ENCODE measurements at regions not wholly inside any gene's neighbourhood (a gene's known extent, or its start where the extent isn't known, plus 50 kb on each side); places are given as distances from the start of the nearest gene placed in this dataset.

DNA sequence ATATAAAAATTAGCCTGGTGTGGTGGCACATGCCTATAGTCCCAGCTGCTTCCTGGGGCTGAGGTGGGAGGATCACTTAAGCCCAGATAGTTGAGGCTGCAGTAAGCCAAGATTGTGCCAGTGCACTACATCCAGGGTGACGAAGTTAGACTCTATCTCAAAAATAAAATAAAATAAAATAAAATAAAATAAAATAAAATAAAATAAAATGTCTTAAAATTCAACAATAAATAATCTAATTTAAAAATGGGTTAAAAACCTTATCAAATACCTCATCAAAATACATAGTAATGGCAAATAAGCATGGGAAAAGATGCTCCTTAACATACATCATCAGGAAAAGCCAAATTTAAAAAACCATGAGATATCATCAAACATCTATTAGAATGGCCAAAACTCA lies 760.2 kb upstream of the AGA start:
- Histone ChIP-seq H3K18ac (ENCODE audit: low read length) (no peak overlapping the region), H2BK120ac (ENCODE audit: low read depth, low read length) (no peak overlapping the region), H3K27me3 (ENCODE audit: control insufficient read depth in 3 of 3, insufficient read depth in 3 of 3, low read depth in 1 of 3, low read length in 3 of 3) (no peaks in the 10 kb centered on the region), H3K9ac (ENCODE audit: low read depth, low read length, poor library complexity) (no peak overlapping the region), H3K4me3 (ENCODE audit: low read length in 2 of 2) (no peak overlapping the region), H3K14ac (ENCODE audit: low read length) (no peak overlapping the region), H3K36me3 (replicated peaks in 1 of 2; ENCODE audit: control insufficient read depth in 2 of 2, insufficient read depth in 2 of 2, low read length in 2 of 2) (no peaks in the 10 kb centered on the region), H4K91ac (ENCODE audit: low read depth, low read length, poor library complexity) (no peak overlapping the region), H2BK15ac (ENCODE audit: low read length) (no peak overlapping the region), H3K79me1 (ENCODE audit: low read depth, low read length) (no peaks in the 10 kb centered on the region), H4K8ac (ENCODE audit: low read depth, low read length) (no peak overlapping the region), H3K4me2 (ENCODE audit: insufficient read depth, low read length, poor library complexity, severe bottlenecking) (no peak overlapping the region), H2AFZ (ENCODE audit: low read length) (no peak overlapping the region), H3K4ac (ENCODE audit: low read length) (no peak overlapping the region), H2BK5ac (ENCODE audit: low read length) (no peak overlapping the region), H3K23ac (ENCODE audit: low read depth, low read length, poor library complexity) (no peak overlapping the region), H3K27ac (replicated peaks; ENCODE audit: low read length) (no peak overlapping the region), H3K9me3 (replicated peaks in 1 of 2; ENCODE audit: control insufficient read depth in 2 of 2, insufficient read depth in 1 of 2, low read depth in 1 of 2, low read length in 2 of 2) (no peaks in the 10 kb centered on the region), H3K4me1 (ENCODE audit: control insufficient read depth in 2 of 2, insufficient read depth in 1 of 2, low read depth in 1 of 2, low read length in 2 of 2) (no peaks in the 10 kb centered on the region), H2BK12ac (ENCODE audit: low read length) (no peak overlapping the region), H2AK5ac (ENCODE audit: low read depth, low read length) (no peak overlapping the region)
- no CpG with 5 or more reads among the region's 1 CpG for WGBS, 2 donors (ENCODE audit: extremely low coverage in 2 of 2, insufficient read length in 2 of 2, insufficient replicate concordance in 1 of 2)
- DNase-seq (ENCODE audit: low spot score): no peak

DNA sequence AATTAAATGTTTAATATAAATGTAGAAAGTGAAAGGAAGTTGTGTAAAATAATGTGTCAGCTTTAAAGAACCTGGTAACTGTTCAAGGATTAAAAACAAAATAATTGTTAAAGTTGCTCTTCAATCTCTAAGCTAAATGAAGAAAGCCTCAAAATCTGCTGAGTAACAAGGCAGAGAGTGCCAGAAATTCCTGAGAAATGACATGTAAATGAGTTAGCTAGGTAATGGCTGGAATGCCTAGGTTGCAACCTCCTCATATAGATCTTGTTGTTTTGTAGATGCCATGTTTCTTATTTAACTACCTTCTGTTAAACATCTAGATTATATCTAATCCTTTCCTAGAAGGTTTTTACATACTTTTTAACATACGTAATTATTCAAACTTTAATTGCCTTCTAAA lies 763.6 kb upstream of the AGA start:
- Histone ChIP-seq H3K79me1 (ENCODE audit: low read depth, low read length) (no peaks in the 10 kb centered on the region), H3K36me3 (replicated peaks in 1 of 2; ENCODE audit: control insufficient read depth in 2 of 2, insufficient read depth in 2 of 2, low read length in 2 of 2) (no peaks in the 10 kb centered on the region), H2BK12ac (ENCODE audit: low read length) (no peak overlapping the region), H4K8ac (ENCODE audit: low read depth, low read length) (no peak overlapping the region), H3K4me1 (ENCODE audit: control insufficient read depth in 2 of 2, insufficient read depth in 1 of 2, low read depth in 1 of 2, low read length in 2 of 2) (no peaks in the 10 kb centered on the region), H2BK15ac (ENCODE audit: low read length) (no peak overlapping the region), H2AFZ (ENCODE audit: low read length) (no peak overlapping the region), H2AK5ac (ENCODE audit: low read depth, low read length) (no peak overlapping the region), H3K4ac (ENCODE audit: low read length) (no peak overlapping the region), H3K23ac (ENCODE audit: low read depth, low read length, poor library complexity) (no peak overlapping the region), H3K4me3 (ENCODE audit: low read length in 2 of 2) (no peak overlapping the region), H2BK5ac (ENCODE audit: low read length) (no peak overlapping the region), H3K14ac (ENCODE audit: low read length) (no peak overlapping the region), H3K27ac (replicated peaks; ENCODE audit: low read length) (no peak overlapping the region), H3K27me3 (ENCODE audit: control insufficient read depth in 3 of 3, insufficient read depth in 3 of 3, low read depth in 1 of 3, low read length in 3 of 3) (no peaks in the 10 kb centered on the region), H3K9ac (ENCODE audit: low read depth, low read length, poor library complexity) (no peak overlapping the region), H4K91ac (ENCODE audit: low read depth, low read length, poor library complexity) (no peak overlapping the region), H2BK120ac (ENCODE audit: low read depth, low read length) (no peak overlapping the region), H3K9me3 (replicated peaks in 1 of 2; ENCODE audit: control insufficient read depth in 2 of 2, insufficient read depth in 1 of 2, low read depth in 1 of 2, low read length in 2 of 2) (no peaks in the 10 kb centered on the region), H3K4me2 (ENCODE audit: insufficient read depth, low read length, poor library complexity, severe bottlenecking) (no peak overlapping the region), H3K18ac (ENCODE audit: low read length) (no peak overlapping the region)
- DNase-seq (ENCODE audit: low spot score): no peak
- no CpG with 5 or more reads among the region's 1 CpG for WGBS, 2 donors (ENCODE audit: extremely low coverage in 2 of 2, insufficient read length in 2 of 2, insufficient replicate concordance in 1 of 2)

DNA sequence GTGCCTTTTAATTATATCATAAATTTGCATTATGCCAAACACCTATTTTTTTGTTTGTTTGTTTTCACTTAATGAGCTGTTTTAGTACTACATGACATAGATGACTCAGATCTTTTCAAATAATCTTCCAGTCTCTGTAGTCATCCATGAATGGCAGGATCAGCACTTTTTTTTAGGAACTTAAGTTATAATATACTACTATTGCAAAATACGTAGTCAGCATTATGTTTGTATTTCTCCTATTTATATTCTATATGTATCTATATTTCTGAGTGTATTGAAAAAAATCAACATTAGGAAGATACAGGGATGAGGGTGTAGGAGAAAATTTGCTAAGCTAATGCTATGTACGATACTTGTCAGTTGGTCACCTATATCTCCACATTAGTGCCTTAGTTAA lies 773.1 kb upstream of the AGA start:
- H3K27me3 ChIP-seq (ENCODE audit: control insufficient read depth in 3 of 3, insufficient read depth in 3 of 3, low read depth in 1 of 3, low read length in 3 of 3): no peaks in the 10 kb centered on the region
- WGBS, 2 donors (ENCODE audit: extremely low coverage in 2 of 2, insufficient read length in 2 of 2, insufficient replicate concordance in 1 of 2): no CpG with 5 or more reads among the region's 2 CpGs
- no peak overlapping the region for H4K91ac ChIP-seq (ENCODE audit: low read depth, low read length, poor library complexity)
- no peak overlapping the region for H3K9ac ChIP-seq (ENCODE audit: low read depth, low read length, poor library complexity)
- no peak overlapping the region for H3K4ac ChIP-seq (ENCODE audit: low read length)
- no peak overlapping the region for H3K27ac ChIP-seq (replicated peaks; ENCODE audit: low read length)
- H2AFZ ChIP-seq (ENCODE audit: low read length): no peak overlapping the region
- H2AK5ac ChIP-seq (ENCODE audit: low read depth, low read length): no peak overlapping the region
- no peak overlapping the region for H2BK15ac ChIP-seq (ENCODE audit: low read length)
- H3K9me3 ChIP-seq (replicated peaks in 1 of 2; ENCODE audit: control insufficient read depth in 2 of 2, insufficient read depth in 1 of 2, low read depth in 1 of 2, low read length in 2 of 2): no peaks in the 10 kb centered on the region
- no peak for DNase-seq (ENCODE audit: low spot score)
- no peak overlapping the region for H4K8ac ChIP-seq (ENCODE audit: low read depth, low read length)
- H3K23ac ChIP-seq (ENCODE audit: low read depth, low read length, poor library complexity): no peak overlapping the region
- H3K14ac ChIP-seq (ENCODE audit: low read length): no peak overlapping the region
- no peaks in the 10 kb centered on the region for H3K36me3 ChIP-seq (replicated peaks in 1 of 2; ENCODE audit: control insufficient read depth in 2 of 2, insufficient read depth in 2 of 2, low read length in 2 of 2)
- no peak overlapping the region for H2BK120ac ChIP-seq (ENCODE audit: low read depth, low read length)
- no peak overlapping the region for H2BK5ac ChIP-seq (ENCODE audit: low read length)
- H3K4me2 ChIP-seq (ENCODE audit: insufficient read depth, low read length, poor library complexity, severe bottlenecking): no peak overlapping the region
- H3K4me1 ChIP-seq (ENCODE audit: control insufficient read depth in 2 of 2, insufficient read depth in 1 of 2, low read depth in 1 of 2, low read length in 2 of 2): no peaks in the 10 kb centered on the region
- H3K79me1 ChIP-seq (ENCODE audit: low read depth, low read length): no peaks in the 10 kb centered on the region
- H3K18ac ChIP-seq (ENCODE audit: low read length): no peak overlapping the region
- H3K4me3 ChIP-seq (ENCODE audit: low read length in 2 of 2): no peak overlapping the region
- no peak overlapping the region for H2BK12ac ChIP-seq (ENCODE audit: low read length)

DNA sequence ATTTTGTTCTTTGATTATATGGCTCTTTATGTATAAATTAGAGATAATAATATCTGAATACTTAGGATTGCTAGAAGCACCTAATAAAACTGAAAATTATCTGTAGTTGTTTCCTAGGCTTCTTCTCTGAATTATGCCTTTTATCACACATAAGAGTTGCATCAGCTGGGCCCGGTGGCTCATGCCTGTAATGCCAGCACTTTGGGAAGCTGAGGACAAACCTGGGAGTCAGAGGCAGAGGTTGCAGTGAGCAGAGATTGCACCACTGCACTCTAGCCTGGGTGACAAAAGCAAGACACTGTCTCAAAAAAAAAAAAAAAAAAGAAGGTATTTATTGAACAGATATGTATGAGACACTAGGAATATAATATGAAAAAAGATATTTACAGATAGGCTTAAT lies 773.5 kb upstream of the AGA start:
- H3K9me3 ChIP-seq (replicated peaks in 1 of 2; ENCODE audit: control insufficient read depth in 2 of 2, insufficient read depth in 1 of 2, low read depth in 1 of 2, low read length in 2 of 2): no peaks in the 10 kb centered on the region
- no peak overlapping the region for H3K4me2 ChIP-seq (ENCODE audit: insufficient read depth, low read length, poor library complexity, severe bottlenecking)
- no peak overlapping the region for H2BK15ac ChIP-seq (ENCODE audit: low read length)
- WGBS, 2 donors (ENCODE audit: extremely low coverage in 2 of 2, insufficient read length in 2 of 2, insufficient replicate concordance in 1 of 2): no CpG with 5 or more reads among the region's 1 CpG
- H3K4ac ChIP-seq (ENCODE audit: low read length): no peak overlapping the region
- no peak for DNase-seq (ENCODE audit: low spot score)
- no peaks in the 10 kb centered on the region for H3K36me3 ChIP-seq (replicated peaks in 1 of 2; ENCODE audit: control insufficient read depth in 2 of 2, insufficient read depth in 2 of 2, low read length in 2 of 2)
- H2BK12ac ChIP-seq (ENCODE audit: low read length): no peak overlapping the region
- no peaks in the 10 kb centered on the region for H3K79me1 ChIP-seq (ENCODE audit: low read depth, low read length)
- no peak overlapping the region for H4K91ac ChIP-seq (ENCODE audit: low read depth, low read length, poor library complexity)
- H3K4me3 ChIP-seq (ENCODE audit: low read length in 2 of 2): no peak overlapping the region
- H2AFZ ChIP-seq (ENCODE audit: low read length): no peak overlapping the region
- no peak overlapping the region for H3K27ac ChIP-seq (replicated peaks; ENCODE audit: low read length)
- no peak overlapping the region for H2BK120ac ChIP-seq (ENCODE audit: low read depth, low read length)
- H3K4me1 ChIP-seq (ENCODE audit: control insufficient read depth in 2 of 2, insufficient read depth in 1 of 2, low read depth in 1 of 2, low read length in 2 of 2): no peaks in the 10 kb centered on the region
- no peak overlapping the region for H3K14ac ChIP-seq (ENCODE audit: low read length)
- H2BK5ac ChIP-seq (ENCODE audit: low read length): no peak overlapping the region
- no peak overlapping the region for H3K23ac ChIP-seq (ENCODE audit: low read depth, low read length, poor library complexity)
- no peaks in the 10 kb centered on the region for H3K27me3 ChIP-seq (ENCODE audit: control insufficient read depth in 3 of 3, insufficient read depth in 3 of 3, low read depth in 1 of 3, low read length in 3 of 3)
- H4K8ac ChIP-seq (ENCODE audit: low read depth, low read length): no peak overlapping the region
- H2AK5ac ChIP-seq (ENCODE audit: low read depth, low read length): no peak overlapping the region
- no peak overlapping the region for H3K18ac ChIP-seq (ENCODE audit: low read length)
- H3K9ac ChIP-seq (ENCODE audit: low read depth, low read length, poor library complexity): no peak overlapping the region

Data from neuronal stem cell (in vitro differentiated cells).